ENCODE measurements at regions not wholly inside any gene's neighbourhood (a gene's known extent, or its start where the extent isn't known, plus 50 kb on each side); places are given as distances from the start of the nearest gene placed in this dataset.

DNA sequence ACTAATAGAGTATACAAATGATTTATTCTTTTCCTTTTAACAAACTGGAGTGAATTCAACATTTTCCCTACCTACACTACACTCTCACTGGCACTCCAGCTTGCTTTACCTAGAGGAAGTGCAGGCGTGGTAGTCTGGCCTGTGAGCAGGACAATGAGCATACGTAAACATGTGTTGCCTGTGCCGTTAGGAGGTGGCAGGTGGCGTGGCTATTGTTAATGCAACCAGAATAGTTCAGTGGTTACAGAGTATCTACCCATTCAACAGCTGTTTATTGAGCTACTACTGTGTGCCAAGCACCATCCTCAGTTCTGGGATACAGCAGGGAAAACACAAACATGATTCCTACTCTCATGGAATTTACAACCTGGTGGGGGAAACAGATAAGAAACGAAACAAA, 299.7 kb upstream of the KAZN start:
- TF ChIP-seq, protein P1, sequence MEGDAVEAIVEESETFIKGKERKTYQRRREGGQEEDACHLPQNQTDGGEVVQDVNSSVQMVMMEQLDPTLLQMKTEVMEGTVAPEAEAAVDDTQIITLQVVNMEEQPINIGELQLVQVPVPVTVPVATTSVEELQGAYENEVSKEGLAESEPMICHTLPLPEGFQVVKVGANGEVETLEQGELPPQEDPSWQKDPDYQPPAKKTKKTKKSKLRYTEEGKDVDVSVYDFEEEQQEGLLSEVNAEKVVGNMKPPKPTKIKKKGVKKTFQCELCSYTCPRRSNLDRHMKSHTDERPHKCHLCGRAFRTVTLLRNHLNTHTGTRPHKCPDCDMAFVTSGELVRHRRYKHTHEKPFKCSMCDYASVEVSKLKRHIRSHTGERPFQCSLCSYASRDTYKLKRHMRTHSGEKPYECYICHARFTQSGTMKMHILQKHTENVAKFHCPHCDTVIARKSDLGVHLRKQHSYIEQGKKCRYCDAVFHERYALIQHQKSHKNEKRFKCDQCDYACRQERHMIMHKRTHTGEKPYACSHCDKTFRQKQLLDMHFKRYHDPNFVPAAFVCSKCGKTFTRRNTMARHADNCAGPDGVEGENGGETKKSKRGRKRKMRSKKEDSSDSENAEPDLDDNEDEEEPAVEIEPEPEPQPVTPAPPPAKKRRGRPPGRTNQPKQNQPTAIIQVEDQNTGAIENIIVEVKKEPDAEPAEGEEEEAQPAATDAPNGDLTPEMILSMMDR (conservative IDR thresholded peaks at IDR 0.05; ENCODE audit: low read depth, low read length) = no peak
- TF ChIP-seq EZH2 (IDR thresholded peaks at IDR 0.05; ENCODE audit: borderline replicate concordance, low read depth, low read length, poor library complexity, severe bottlenecking) = no peak

Data from A673 (cell line).